Stimulated activated naive B cell treated with anti-CD40 and anti-IgM and Interleukin-4, amounts not matched to agents 10 μg/mL and 1 μg/mL and 100 μg/mL, for 72 hours (primary cell): ENCODE measurements at regions not wholly inside any gene's neighbourhood (a gene's known extent, or its start where the extent isn't known, plus 50 kb on each side); places are given as distances from the start of the nearest gene placed in this dataset.
"Not testable (repeated sequence)": the region's sequence is repeated elsewhere in the genome, so short reads cannot be mapped to it uniquely, and the experiment has no call there.

Source experiments
- ATAC-seq, 2 donors: fragments of 150-1000 bp; cut with Tn5 transposase; replicated peaks; 2 replicates each; pipeline ENCODE4 v1.10.0; 2021; ENCODE audit warnings: moderate library complexity in 1 of 2
- DNase-seq: peaks from one replicate; pipeline ENCODE4 v3.0.0; 2021
- H3K27ac Mint-ChIP-seq: one replicate; pipeline ENCODE4 v1.8.0; 2022; ENCODE audit warnings: mild to moderate bottlenecking, mixed read lengths
- H3K27me3 Mint-ChIP-seq, 2 donors: one replicate each; pipeline ENCODE4 v1.8.0; 2022; ENCODE audit warnings: mixed read lengths in 2 of 2
- H3K36me3 Mint-ChIP-seq, 2 donors: one replicate each; pipeline ENCODE4 v1.8.0; 2022; ENCODE audit warnings: mixed read lengths in 2 of 2, mild to moderate bottlenecking in 1 of 2
- H3K4me1 Mint-ChIP-seq, 2 donors: one replicate each; pipeline ENCODE4 v1.8.0; 2022; ENCODE audit warnings: mixed read lengths in 2 of 2, mild to moderate bottlenecking in 1 of 2
- H3K4me3 Mint-ChIP-seq, 2 donors: one replicate each; pipeline ENCODE4 v1.8.0; 2022; ENCODE audit warnings: mild to moderate bottlenecking in 2 of 2, mixed read lengths in 2 of 2, moderate library complexity in 1 of 2
- H3K9me3 Mint-ChIP-seq, 2 donors: one replicate each; pipeline ENCODE4 v1.8.0; 2022; ENCODE audit warnings: mixed read lengths in 2 of 2, mild to moderate bottlenecking in 1 of 2

DNA sequence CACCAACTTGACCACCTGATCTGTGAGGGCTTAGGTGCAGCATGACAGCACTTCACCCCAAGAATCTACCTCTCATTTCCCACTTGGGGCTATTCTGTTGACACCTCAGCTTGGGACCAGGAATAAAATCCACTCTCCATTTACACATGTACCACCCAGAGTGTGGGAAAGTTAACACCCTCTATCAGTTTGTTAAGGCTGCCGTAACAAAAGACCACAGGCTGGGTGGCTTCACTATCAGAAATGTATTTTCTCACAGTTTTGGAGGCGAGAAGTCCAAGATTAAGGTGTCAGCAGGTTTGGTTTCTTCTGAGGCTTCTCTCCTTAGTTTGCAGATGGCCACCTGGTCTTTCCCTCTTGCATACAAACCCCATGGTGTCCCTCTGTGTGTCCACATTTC lies 277.7 kb upstream of the ERBB4 start:
- no peak for ATAC-seq
- DNase-seq: no peak
- Mint-ChIP-seq H3K27me3 (no peaks in the 10 kb centered on the region), H3K4me3 (no peak overlapping the region), H3K36me3 (no peaks in the 10 kb centered on the region), H3K27ac (no peak overlapping the region), H3K4me1 (peaks cover 4 to 7% of the 10 kb centered on the region in 2 donors), H3K9me3 (no peaks in the 10 kb centered on the region)

DNA sequence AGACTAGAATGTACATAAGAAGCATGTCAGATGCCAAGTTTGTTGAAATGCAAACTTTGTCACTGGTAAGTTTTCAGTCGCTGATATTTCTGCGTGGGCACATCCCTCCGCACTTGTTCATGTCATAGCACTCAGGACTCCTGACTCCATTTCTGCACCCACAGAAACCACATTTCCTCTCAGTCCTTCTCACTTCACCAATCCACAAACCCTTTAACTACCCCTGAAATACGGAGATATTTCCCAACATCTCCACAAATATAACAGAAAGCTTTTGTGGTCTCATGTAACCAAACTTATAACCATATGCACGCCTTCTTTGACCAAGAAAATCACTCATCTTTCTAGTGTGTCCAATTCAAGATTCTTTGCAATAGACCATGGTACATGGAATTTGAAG lies 276.9 kb upstream of the ERBB4 start:
- H3K27ac Mint-ChIP-seq: no peak overlapping the region
- no peaks in the 10 kb centered on the region for H3K27me3 Mint-ChIP-seq
- ATAC-seq (peak; percentile 79 to 91), DNase-seq (peak; percentile 8)
- H3K36me3 Mint-ChIP-seq: no peaks in the 10 kb centered on the region
- H3K4me3 Mint-ChIP-seq: no peak overlapping the region
- H3K4me1 Mint-ChIP-seq: peaks cover 4 to 7% of the 10 kb centered on the region in 2 donors
- no peaks in the 10 kb centered on the region for H3K9me3 Mint-ChIP-seq

DNA sequence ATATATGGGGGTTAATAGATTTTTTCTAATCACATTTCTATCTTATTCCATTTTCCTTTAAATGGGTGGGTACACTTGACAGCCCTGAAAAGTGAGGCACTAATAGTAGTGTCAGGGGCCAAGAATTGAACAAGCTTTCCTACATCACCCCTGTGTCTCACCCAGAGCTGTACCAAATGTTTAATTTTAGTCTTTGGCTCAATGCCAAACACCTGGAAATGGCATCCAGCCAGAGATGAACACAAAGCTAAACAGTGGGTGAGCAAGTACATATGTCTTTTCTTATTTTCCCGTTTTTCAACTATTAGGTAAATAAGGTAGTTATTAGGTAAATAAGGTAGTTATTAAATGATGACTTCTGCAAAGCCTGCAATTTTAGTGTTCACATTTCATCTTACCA lies 276.3 kb upstream of the ERBB4 start:
- no peak overlapping the region for H3K4me3 Mint-ChIP-seq
- peaks cover 4 to 7% of the 10 kb centered on the region in 2 donors for H3K4me1 Mint-ChIP-seq
- no peaks in the 10 kb centered on the region for H3K27me3 Mint-ChIP-seq
- ATAC-seq: peak in 1 of 2 donors; percentile 12
- H3K27ac Mint-ChIP-seq: no peak overlapping the region
- no peaks in the 10 kb centered on the region for H3K36me3 Mint-ChIP-seq
- DNase-seq: no peak
- H3K9me3 Mint-ChIP-seq: no peaks in the 10 kb centered on the region

DNA sequence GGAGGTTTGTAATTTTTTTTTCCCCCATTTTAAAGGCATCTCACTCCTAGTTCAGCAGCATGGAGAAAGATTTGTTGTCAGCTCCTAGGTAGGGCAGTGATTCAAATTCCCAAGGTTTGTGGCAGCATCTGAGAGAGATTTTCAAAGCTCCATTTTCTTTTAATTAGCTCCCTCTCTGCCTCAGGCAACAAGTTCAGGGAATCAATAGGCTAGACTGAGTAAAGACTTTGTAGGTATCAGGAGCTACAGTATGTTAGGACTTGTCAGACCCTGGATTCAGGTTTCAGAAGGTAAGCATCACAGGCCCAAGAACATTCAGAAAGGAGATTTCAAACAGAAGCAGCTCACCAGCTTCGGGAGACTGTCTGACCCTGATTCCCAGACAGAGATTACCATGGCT lies 273.3 kb upstream of the ERBB4 start:
- ATAC-seq (no peak), DNase-seq (no peak)
- no peaks in the 10 kb centered on the region for H3K36me3 Mint-ChIP-seq
- H3K27ac Mint-ChIP-seq: no peak overlapping the region
- no peaks in the 10 kb centered on the region for H3K9me3 Mint-ChIP-seq
- H3K27me3 Mint-ChIP-seq: no peaks in the 10 kb centered on the region
- peaks cover 4 to 7% of the 10 kb centered on the region in 2 donors for H3K4me1 Mint-ChIP-seq
- no peak overlapping the region for H3K4me3 Mint-ChIP-seq

DNA sequence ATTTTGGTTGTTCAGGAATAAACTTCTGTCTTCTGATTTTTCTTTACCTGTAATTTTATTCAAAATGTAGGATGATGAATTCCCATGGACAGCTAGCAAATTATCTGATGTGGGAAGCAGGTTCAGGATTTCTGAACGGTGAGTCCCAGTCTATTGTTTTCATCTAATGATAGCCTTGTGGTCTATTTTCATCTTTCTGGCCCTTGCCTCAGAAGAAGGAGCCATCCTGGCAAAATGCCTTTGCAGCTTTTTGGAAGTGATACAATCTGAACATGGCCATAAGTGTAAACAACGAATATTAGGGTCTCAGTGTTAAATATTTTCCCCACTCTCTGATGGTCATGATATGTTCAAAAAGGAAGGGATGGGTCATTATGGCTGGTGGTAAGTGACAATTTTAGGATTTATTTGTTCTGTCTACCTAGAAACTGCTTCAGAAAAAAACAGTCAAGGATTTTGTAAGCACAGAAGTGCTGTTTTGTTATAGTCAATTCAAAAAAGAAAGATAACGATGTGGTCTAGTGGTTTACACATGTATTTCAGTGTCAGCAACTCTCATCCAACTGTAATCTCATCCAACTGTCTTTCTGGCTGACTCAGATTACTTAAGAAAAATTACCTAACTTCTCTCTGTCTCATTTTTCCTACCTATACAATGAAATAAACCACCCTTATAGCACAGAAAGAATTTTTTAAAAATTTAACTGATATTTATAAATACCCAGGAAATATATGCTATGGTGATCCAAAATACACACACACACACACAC lies 272.6 kb upstream of the ERBB4 start:
- ATAC-seq (no peak), DNase-seq (no peak)
- Mint-ChIP-seq H3K36me3 (no peaks in the 10 kb centered on the region), H3K4me1 (peaks cover 4 to 7% of the 10 kb centered on the region in 2 donors), H3K27me3 (no peaks in the 10 kb centered on the region), H3K9me3 (no peaks in the 10 kb centered on the region), H3K4me3 (no peak overlapping the region), H3K27ac (no peak overlapping the region)

DNA sequence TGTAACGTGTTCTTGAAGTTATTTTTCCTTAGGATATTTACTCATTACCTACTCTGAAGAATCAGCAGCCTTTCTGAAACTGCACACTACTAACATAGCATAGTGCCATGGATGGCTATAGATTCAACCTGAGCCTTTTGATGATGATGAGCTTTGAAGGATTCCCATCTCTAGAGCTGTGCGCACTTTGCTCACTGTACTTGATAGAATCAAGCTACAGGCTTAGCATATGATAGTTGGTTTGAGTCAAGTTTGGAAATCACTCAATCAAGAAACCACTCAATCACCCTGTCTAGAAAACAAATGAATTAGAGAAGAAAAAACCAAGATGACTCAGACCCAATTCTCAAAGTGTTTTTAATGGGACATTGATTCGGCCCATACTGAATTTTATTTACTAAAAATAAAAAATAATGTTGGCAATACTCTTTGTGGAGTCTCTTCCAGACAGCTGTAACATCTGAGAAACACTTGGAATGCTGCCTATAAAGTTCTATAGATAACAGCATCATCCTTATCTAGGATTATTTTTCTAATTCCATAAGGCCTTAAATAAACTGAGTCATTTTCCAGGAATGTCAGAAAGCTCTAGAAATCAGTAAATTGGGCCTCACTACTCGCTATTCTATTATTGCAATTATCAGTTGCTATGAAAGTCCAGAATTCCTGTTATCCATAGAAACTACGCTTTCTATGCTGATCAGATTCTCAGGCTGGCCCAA lies 259.0 kb upstream of the ERBB4 start:
- ATAC-seq: peak in 1 of 2 donors; percentile 47

DNA sequence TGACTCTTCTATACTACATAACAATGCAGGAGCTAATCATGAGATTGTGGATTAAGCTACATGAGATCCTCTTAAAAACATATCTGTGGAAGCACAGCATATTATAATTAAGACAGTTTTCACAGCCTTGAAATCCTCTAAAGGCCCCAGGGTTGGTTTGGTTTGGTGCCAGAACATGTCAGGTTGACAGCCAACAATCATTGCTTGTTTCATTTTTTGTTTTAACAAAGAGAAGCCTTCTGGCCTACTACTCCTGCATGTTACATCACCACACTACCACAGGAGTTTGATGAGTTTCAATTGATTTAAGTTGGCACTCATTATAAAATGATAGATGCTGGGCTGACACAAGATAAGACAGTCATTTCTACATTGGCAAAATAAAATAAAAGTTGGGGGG lies 255.9 kb upstream of the ERBB4 start:
- ATAC-seq: no peak
- no peak overlapping the region for H3K4me3 Mint-ChIP-seq
- no peak for DNase-seq
- H3K36me3 Mint-ChIP-seq: no peaks in the 10 kb centered on the region
- H3K9me3 Mint-ChIP-seq: no peaks in the 10 kb centered on the region
- H3K27ac Mint-ChIP-seq: no peak overlapping the region
- no peaks in the 10 kb centered on the region for H3K4me1 Mint-ChIP-seq
- no peaks in the 10 kb centered on the region for H3K27me3 Mint-ChIP-seq

More for the DNA sequence above, 259.0 kb upstream of the ERBB4 start:
- no peak for DNase-seq
- Mint-ChIP-seq H3K4me1 (no peaks in the 10 kb centered on the region), H3K9me3 (no peaks in the 10 kb centered on the region), H3K27me3 (no peaks in the 10 kb centered on the region), H3K4me3 (no peak overlapping the region), H3K36me3 (no peaks in the 10 kb centered on the region), H3K27ac (no peak overlapping the region)

DNA sequence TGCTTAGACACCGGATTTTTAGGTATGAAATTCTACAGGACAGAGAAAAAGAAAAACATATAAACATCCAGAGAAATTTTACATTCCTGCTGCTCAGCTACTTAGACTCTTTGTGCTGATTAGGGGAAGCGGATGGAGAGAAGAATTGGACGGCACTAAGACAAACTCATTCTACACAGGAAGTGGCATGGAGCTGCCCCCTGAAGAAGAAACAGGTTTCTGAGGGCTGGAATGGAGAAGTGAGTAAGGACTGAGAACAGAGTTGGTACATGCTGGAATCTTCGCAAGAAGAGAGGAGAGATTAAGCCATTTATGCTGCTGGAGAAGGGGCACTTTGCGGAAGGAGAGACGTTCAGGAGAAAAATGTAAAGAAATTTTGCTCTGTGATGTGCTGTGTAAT lies 253.0 kb upstream of the ERBB4 start:
- H3K9me3 Mint-ChIP-seq: no peaks in the 10 kb centered on the region
- H3K4me1 Mint-ChIP-seq: no peaks in the 10 kb centered on the region
- DNase-seq (no peak), ATAC-seq (no peak)
- H3K27me3 Mint-ChIP-seq: no peaks in the 10 kb centered on the region
- no peak overlapping the region for H3K27ac Mint-ChIP-seq
- no peaks in the 10 kb centered on the region for H3K36me3 Mint-ChIP-seq
- H3K4me3 Mint-ChIP-seq: no peak overlapping the region

DNA sequence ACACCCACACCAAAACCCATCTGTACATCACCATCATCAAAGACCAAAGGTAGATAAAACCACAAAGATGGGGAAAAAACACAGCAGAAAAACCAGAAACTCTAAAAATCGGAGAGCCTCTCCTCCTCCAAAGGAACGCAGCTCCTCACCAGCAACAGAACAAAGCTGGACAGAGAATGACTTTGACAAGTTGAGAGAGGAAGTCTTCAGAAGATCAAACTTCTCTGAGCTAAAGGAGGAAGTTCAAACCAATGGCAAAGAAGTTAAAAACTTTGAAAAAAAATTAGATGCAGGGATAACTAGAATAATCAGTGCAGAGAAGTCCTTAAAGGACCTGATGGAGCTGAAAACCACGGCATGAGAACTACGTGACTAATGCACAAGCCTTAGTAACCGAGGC lies 247.5 kb upstream of the ERBB4 start:
- not testable (repeated sequence) for H3K27ac Mint-ChIP-seq, ATAC-seq, DNase-seq, H3K4me3 Mint-ChIP-seq, H3K27me3 Mint-ChIP-seq, H3K4me1 Mint-ChIP-seq
- H3K9me3 Mint-ChIP-seq: peaks cover 8 to 13% of the 10 kb centered on the region in 2 donors
- peaks cover 7 to 11% of the 10 kb centered on the region in 2 donors for H3K36me3 Mint-ChIP-seq

DNA sequence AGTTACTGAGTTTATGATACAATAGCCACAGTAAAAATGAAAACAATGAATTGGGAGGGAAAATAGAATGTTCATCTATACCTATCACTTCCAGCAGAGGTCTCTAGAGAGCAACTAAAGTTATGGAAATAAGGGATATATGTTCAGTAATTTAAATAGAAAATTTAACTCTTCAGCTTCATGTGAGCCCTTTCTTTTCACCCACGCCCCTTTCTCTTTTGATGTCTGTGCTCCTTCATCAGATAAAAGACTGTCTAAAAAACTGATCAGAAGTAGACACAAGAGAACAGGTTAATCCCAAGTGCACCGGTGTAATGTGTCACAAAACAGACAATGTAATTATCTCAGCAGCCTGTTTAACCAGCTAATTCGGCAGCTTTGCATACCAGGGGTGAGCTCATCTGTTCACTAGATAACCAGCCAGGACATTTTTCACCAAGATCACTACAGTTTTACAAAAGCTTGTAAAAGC lies 238.5 kb upstream of the ERBB4 start:
- H3K4me1 Mint-ChIP-seq: no peaks in the 10 kb centered on the region
- no peaks in the 10 kb centered on the region for H3K9me3 Mint-ChIP-seq
- H3K4me3 Mint-ChIP-seq: no peak overlapping the region
- H3K36me3 Mint-ChIP-seq: no peaks in the 10 kb centered on the region
- H3K27me3 Mint-ChIP-seq: no peaks in the 10 kb centered on the region
- ATAC-seq: no peak
- DNase-seq: no peak
- no peak overlapping the region for H3K27ac Mint-ChIP-seq

DNA sequence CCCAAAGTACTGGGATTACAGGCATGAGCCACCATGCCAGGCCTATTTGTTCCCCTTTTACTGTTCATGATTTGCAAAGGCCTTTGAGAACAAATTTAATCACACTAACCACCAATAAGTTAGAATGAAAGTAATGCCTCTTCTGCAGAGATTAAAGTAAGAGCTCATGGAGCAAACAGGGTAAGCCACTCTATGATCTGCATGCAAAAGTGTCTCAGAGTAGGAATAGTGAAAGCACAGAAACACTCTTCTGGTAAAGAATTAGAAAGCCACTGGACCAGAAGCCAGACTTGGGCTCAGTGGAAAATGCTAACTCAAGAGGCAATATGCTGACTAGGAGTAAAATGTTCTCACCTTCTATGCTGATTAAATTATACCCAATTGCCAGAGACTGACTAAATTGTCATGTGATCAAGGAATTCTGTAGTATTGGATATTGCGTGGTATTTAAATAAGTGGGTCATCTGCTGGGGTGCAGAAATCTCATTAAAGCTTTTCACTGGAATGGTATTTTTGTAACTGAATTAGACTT lies 235.3 kb upstream of the ERBB4 start:
- Mint-ChIP-seq H3K4me1 (no peaks in the 10 kb centered on the region), H3K27me3 (no peaks in the 10 kb centered on the region), H3K4me3 (no peak overlapping the region), H3K36me3 (no peaks in the 10 kb centered on the region), H3K27ac (no peak overlapping the region), H3K9me3 (no peaks in the 10 kb centered on the region)
- DNase-seq: no peak
- ATAC-seq: no peak

DNA sequence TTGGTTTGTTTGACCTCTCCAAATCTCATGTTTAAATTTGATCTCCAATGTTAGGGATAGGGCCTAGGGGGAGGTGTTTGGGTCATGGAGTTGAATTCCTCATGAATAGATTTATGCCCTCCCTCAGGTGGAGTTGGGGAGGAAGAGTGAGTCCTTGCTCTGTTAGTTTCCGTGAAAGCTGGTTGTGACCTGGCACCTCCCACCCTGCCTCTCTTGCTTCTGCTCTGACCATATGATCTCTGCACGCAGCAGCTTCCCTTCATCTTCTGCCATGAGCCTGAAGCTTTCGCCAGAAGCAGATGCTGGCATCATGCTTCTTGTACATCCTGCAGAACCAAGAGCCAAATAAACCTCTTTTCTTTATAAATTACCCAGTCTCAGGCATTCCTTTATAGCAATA lies 231.6 kb upstream of the ERBB4 start:
- no peaks in the 10 kb centered on the region for H3K9me3 Mint-ChIP-seq
- H3K27ac Mint-ChIP-seq: no peak overlapping the region
- DNase-seq (no peak), ATAC-seq (no peak)
- H3K36me3 Mint-ChIP-seq: no peaks in the 10 kb centered on the region
- no peaks in the 10 kb centered on the region for H3K4me1 Mint-ChIP-seq
- no peaks in the 10 kb centered on the region for H3K27me3 Mint-ChIP-seq
- H3K4me3 Mint-ChIP-seq: no peak overlapping the region

DNA sequence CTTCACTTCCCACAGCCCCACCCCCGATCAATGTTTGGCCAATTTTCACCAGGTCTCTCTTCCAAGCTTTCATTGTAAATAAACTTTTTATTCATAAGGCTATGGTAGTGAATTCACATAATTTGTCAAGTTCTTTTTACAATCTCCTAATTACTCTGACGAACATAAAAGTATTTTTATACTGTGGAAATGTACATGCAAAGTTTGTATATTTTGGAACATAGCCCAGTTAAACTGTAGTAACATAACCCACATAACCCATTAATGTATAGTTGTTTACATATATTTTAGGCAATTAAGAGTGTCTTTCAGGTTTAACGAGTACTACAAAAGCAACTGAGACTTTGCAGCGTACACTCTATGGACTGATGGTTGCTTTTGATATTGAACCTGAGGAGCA lies 228.3 kb upstream of the ERBB4 start:
- no peak overlapping the region for H3K4me3 Mint-ChIP-seq
- no peaks in the 10 kb centered on the region for H3K36me3 Mint-ChIP-seq
- ATAC-seq (no peak), DNase-seq (no peak)
- no peak overlapping the region for H3K27ac Mint-ChIP-seq
- H3K4me1 Mint-ChIP-seq: no peaks in the 10 kb centered on the region
- no peaks in the 10 kb centered on the region for H3K9me3 Mint-ChIP-seq
- H3K27me3 Mint-ChIP-seq: no peaks in the 10 kb centered on the region

DNA sequence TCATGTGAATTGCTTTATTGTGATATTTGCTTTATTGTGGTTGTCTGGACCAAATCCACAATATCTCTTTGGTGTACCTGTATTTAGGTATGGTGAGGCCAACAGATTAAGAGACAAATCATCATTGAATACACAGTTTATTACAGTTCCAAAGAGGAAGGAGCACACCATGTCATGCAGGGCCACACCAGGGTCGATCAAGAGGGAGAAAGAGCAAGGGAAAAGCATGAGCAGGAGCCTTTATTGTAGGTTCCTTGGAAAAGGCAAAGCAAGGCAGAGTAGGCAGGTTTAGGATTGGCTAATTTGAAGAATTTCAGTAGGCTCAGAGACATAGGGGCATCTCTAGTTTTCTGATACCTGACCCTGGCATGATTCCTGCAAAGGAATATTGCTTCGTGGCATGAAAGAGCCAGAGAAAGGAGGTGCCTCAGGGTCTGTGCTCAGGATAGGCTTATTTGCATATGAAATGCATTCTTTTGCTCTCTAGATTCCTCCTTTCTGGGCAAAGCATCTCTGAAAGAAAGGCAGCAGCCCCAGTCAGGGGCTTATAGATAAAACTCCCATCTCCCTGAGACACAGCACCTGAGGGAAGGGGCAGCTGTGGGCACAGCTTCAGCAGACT lies 214.2 kb upstream of the ERBB4 start:
- Mint-ChIP-seq H3K27me3 (peaks cover 12 to 27% of the 10 kb centered on the region in 2 donors), H3K4me1 (no peaks in the 10 kb centered on the region), H3K4me3 (no peak overlapping the region), H3K27ac (no peak overlapping the region), H3K9me3 (peaks cover 23 to 30% of the 10 kb centered on the region in 2 donors), H3K36me3 (peaks cover 0 to 4% of the 10 kb centered on the region in 2 donors)
- no peak for ATAC-seq
- no peak for DNase-seq
